NCI-H748 (cell line): ENCODE measurements at regions not wholly inside any gene's neighbourhood (a gene's known extent, or its start where the extent isn't known, plus 50 kb on each side); places are given as distances from the start of the nearest gene placed in this dataset.

Experiments used
- DNase-seq: peaks from one replicate; lab custom pipeline; 2025; ENCODE audit not compliant: unreplicated experiment; lab: John Stamatoyannopoulos, UW

DNA sequence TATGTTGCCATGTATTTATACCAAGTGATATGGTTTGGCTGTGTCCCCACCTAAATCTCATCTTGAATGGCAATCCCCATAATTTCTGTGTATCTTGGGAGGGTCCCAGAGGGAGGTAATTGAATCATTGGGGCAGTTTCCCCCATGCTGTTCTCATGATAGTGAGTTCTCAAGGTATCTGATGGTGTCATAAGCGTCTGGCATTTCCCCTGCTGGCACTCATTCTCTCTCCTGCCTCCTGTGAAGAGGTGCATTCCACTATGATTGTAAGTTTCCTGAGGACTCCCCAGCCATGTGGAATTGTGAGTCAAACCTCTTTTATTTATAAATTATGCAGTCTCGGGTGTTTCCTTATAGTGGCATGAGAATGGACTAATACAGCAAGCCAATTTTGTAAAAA lies 140.8 kb upstream of the ADAMTSL1 start:
- DNase-seq, result no peak

DNA sequence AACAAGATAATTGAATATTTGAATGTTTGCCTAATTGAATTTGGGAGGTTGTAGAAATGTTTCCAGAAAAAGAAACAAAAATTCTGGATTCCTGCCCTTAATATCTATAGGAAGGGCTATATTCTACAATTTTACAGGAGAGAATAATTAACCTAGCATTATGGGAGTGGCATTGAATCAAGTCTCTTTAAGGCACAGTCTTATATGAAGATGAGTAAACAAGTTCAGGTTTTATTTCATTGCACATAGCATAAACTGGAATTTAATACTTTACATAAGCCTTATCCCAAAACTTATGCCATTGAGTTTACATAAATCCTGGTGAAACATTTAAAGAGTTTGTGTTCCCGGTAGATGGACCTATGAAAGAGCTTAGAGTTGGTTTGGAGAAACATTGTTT lies 138.1 kb upstream of the ADAMTSL1 start:
- DNase-seq, result no peak

DNA sequence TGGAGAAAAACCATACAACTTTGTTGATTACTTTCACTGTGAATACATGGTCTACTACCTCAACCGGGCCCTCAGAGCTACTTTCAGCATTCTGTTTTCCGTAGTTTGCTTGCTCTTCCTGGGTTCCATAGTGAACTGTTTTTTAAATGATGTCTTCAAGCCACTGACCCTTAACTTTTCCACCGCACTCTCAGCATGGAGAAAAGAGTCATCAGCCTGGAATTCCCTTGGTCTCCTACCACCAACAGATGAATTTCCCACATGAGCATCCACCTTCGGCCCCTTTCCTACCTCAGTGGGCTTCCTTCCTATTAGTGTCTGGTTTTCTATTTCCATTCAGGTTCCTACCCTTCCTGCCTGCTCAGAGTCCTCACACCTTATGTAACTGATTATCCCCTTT lies 135.9 kb upstream of the ADAMTSL1 start:
- no peak for DNase-seq

DNA sequence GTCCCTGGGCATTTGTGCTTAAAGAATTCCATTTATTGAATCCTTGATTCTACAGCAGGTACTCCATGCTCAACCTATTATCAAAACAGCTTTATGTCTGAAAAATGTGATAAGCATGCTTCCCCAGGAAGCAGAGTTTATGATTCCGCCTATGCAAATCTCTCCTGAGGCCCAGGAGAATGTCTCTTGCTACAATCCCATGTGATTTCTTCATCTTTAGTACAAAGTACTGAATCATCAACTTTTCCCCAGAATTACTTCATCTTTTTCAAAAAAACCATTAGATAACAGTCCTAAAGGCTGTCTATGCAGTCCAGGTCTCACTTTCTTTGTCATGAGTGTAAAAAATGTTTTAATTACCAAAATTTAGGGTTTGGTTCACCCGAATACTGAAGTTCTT lies 130.2 kb upstream of the ADAMTSL1 start:
- no peak for DNase-seq

DNA sequence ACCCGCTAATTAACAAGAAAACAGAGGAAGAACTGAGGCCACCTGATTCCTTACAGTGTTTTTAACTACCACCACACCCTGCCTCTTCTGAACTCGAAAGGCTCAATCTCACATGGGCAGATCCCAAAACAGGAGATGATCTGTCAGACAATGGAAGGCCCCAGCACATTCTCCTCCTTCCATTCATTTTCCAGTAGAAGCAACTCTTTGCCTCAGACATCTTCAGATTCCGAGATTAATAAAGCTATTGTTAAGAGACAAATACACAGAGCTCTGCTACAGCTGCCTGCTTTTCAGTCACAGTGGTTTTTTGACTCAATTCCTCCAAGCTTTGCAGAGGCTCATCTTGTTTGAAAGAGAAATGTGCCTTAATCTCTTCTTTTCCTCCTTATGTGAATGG lies 127.2 kb upstream of the ADAMTSL1 start:
- DNase-seq, result no peak

DNA sequence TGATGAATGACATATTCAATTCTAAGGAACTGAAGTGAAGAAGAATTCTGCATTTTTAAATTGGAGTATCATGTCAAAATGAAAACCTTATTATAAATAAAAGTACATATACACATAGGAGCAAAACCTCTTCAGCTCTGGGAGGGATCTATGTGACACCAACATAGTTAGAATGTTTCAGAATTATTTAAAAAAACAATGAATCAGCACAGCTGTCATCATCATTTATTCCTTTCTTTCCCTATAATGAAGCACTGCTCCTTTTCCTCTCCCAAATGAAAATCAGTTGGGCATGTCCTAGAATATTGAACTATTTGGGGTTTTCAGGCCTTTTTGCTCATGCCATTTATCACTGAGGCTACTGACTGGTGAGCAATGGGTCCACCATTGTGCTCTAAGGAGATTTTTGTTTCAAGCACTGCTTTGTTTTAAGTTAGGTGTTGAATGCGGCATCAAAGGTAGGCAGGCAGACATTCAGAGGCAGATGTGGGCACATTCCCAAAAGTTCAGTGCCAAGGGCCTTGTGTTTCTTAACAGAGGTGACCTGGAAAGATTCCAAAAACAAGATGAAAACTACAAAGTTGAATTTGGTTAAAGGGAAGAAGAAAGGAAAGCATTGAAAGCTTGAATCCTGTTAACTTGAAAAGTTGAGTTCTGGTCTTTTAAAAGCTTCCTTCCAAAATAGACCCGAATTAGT lies 126.4 kb upstream of the ADAMTSL1 start:
- no peak for DNase-seq

DNA sequence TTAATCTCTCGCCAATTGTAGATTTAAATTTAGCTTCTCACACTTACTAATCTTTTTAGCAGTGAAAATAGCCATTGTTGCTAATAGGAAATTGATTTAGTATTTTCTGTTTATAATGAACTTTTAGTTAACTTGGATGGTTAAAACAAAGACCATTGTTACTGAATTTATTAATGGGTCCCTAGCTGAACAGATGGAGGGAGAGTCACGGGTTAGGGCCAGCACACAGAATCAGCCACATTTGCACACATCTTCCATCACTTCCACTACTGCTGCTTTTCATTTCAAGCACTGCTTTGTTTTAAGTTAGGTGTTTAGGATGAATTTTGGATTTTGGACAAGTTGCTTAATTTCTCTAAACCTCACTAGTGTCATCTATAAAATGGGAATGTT lies 125.9 kb upstream of the ADAMTSL1 start:
- no peak for DNase-seq

DNA sequence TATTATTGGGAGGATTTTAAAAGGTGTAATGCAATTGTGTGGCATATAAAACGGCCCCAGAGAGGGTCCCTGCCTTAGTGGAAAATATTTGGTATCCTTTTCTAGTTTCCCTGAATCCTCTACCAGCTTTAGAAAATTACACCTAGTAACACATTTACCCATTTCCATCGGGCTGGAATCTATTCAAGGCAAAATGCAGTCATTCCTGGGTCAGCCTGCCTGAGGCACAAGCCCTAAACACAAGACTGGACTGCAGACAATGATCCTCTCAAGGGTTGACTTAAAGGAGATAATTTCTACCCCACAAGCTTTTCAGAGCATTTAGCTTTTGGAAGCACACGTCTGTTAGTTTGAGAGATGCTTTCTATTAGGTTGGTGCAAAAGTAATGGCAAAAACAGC lies 124.4 kb upstream of the ADAMTSL1 start:
- no peak for DNase-seq

DNA sequence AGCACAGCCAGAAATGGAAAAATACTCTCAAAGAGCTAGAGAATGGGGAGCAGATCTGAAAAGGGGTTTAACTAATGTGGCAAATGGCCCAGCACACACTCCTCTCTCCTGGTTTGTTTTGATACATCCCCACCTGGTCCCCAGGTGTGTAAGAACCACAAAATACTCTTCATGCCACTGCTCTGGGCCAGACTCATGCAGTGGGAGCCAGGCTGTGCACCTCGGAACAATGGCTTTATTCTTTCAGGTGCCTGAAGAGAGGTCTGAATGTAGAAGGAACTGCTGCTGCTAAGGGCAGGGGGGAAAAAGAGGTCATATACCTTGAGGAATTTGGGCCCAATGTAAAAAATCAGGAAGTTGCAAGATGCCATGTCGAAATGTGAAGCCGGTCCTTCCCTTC lies 123.9 kb upstream of the ADAMTSL1 start:
- no peak for DNase-seq

DNA sequence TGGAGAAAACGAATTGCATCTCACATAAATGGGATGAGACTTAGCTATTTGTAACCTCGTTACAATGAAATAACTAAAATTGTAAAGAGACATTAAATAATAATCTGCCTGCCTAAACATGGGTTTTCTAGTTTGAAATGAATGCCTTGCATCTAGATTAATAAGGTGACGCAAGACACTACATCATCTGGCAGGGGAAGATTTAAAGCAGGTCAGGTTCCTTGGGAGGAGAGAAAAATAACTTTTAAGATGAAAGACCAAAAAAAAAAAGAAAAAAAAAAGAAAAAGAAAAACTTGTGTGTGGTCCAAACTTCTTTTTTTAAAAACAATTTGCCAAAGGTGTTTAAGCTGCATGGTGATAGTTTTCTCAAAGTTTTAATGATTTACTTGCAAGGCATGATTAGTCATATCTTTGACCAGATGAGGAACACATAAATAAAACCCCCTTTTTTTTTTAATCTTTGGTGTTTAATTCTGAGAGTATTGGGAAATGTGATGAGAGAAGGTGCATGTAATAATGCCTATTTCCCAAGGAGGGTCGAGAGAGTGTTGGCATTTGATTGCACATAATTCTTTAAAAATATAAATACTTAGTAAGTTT lies 122.9 kb upstream of the ADAMTSL1 start:
- no peak for DNase-seq

DNA sequence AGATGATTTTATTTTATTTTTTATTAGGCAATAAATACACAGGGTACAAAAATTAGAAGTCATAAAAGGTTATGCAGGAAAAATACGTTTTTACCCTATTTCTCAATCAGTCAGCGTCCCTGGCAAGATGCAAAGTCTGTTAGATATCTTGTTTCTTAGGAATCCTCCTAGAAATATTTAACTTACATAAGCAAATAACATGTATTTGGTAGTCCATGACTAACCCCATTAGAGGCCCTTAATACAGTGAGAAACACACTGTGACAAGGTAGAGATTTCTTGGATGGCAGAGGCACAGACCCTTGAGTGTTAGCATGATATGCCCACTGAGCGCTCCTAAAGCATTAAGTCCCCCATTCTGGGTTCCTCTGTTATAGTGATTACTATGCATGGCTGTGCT lies 121.2 kb upstream of the ADAMTSL1 start:
- DNase-seq, result no peak

DNA sequence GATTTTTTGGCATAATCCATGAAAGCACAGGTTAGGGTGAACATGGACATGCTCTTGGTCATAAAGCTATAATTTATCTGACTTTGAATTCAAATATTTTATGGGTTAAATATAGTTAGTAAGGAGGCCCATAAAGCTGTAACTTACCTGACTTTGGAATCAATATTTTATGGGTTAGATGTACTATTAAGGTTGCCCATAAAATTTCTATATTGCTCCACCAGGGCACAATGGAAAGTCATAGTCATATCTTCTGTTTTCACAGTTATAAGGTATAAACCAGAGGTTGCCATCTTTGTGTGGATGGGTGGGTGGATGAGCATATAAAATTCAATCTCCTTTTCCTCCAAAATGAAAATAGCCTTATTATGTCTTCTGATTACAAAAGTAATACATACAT lies 120.5 kb upstream of the ADAMTSL1 start:
- DNase-seq, result no peak

DNA sequence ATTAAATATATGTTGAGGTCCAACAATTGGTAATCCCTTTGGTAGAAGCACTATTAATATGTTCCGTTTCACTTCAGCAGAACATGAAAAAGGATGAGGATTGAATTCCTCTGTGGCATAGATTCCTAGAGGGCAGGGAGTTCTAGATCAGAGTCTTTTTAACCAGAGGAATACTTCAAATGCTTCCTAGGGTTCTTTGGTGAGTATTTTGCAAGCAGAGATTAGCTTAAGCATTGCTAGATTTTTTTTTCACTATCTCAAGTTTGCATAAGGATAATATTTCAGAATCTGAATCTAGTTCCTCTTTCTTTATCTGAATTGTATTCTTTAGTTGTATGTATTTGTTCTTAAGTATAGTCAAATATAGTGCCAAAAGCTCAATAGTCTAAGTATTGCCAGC lies 116.6 kb upstream of the ADAMTSL1 start:
- DNase-seq, result no peak

DNA sequence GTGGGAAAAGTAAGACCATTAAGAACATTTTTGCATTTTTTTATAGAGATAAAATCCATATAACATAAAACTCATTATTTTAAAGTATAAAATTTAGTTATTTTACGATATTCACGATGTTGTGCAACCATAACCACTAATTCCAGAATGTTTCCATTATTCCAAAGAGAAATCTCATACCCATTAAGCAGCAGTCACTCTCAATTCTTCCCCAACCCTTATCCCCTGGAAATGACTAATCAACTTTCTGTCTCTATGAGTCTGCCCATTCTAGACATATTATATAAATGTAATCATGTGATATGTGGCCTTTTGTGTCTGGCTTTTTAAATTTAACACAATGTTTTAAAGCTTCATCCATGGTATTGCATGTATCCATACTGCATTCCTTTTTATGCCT lies 115.6 kb upstream of the ADAMTSL1 start:
- no peak for DNase-seq

DNA sequence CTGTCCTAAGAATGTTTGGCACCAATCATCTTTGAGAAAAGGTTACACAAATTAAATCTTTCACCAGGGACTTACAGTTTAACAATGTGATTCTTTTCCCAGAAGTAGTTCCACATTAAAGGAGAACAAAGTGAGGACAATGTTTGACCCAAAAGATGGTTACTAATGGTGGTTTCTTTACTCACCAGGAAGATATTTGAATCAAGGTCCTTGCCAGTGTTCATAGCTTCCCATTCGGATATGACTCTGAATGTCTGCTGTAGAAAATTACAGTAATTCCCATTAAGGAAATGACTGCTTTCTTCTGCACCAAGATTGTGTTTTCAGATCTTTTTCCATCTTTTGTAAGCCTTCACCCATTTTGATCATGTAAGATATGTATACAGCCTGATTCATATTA lies 114.6 kb upstream of the ADAMTSL1 start:
- no peak for DNase-seq

DNA sequence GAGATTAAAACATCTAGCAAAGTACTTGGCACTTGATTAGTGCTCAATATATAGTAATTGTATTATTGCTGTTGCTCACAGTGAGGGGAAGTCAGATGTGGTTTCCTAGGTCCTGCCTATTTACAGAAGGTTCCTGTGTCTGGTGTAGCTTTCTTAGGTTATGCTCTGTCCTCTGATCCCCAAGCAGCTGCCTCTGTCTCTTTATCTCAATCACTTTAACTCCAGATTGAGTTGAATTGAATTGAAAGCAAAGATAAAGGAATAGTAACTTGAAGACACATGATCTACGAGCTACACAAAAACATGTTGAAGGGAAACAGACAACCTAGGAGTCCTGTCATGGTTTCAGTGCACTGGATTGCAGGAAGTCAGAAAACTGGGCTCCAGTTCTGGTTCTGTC lies 113.9 kb upstream of the ADAMTSL1 start:
- DNase-seq, result no peak

DNA sequence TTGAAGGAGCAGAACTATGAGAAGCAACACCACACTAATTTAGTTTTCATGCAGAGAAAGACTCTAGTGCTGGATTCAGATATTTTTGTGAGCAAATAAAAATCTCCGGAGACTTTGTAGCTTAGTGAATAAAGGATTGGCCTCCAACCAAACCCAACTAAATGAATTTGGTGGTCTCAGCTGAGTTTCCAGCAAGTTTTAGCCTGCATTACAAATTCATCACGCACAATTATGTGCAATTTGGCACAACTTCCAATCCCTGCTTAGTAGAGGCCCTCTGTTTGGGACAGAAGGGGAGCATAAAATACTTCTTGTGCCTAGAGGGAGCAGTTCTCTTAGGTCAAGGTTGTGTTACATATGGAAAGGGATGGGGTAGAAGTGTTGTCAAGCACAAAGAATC lies 112.3 kb upstream of the ADAMTSL1 start:
- DNase-seq, result no peak

DNA sequence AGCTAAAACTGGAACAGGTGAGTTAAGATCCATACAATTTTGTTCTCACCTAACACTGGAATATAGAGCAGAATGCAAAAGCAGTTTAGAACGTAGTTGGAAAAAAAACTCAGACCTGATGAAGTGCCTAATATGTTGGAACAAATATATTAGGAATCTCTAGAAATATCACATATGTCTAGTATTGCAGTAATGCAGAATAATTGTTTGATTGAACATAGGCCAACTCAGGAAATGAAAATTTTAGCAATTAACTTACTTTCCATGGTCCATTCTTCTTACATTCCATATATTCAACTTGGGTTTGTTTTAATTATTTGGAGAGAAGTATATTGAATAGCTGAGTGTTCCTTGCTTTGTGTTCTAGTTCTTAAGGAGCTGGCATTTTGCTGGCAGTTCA lies 111.8 kb upstream of the ADAMTSL1 start:
- DNase-seq, result no peak

DNA sequence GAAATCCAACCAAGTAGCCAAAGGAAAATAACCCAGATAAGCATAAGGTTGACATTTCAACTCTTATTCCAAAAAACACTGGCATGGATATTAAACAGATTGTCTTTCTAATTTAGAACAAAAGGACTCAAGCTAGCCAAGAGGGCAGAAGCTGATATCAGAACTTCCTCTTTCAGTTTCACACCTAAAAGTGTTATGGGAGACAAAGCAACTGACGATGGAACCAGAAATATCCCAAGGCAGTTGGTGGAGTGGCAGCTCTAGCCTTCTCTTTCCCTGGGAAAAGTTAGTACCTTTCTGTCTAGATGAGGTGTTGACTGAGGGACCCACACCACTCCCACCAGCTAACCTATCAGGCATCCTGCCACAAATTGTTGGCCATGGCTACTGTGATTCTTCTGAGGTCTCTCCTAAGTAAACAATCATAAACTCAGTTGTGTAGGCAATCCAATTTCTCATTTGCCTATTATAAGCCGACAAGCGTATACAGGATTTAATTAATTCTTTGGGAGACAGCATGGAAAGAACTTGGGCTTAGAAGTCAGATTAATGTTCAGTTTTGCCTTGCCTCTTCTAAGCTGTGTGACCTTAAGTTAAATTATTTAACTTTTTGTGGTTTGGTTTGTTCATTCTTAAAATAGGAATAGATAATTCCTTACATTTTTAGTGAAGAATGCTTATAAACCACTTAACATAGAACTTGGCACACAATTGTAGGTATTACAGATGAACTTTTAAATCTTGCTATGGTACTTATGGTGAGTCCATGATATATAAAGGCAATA lies 110.9 kb upstream of the ADAMTSL1 start:
- peak; percentile 23 for DNase-seq

DNA sequence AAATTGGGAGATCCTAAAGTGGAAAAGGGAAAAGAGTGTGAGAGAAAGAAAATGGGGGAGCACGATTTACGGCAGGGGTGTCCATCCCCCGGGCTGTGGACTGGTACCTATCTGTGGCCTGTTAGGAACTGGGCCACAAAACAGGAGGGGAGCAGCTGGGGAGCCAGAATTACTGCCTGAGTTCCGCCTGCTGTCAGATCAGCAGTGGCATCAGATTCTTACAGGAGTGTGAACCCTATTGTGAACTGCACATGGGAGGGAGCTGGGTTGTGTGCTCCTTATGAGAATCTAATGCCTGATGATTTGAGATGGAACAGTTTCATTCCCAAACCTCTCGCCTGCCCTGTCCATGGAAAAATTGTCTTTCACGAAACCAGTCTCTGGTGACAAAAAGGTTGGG lies 108.3 kb upstream of the ADAMTSL1 start:
- no peak for DNase-seq

DNA sequence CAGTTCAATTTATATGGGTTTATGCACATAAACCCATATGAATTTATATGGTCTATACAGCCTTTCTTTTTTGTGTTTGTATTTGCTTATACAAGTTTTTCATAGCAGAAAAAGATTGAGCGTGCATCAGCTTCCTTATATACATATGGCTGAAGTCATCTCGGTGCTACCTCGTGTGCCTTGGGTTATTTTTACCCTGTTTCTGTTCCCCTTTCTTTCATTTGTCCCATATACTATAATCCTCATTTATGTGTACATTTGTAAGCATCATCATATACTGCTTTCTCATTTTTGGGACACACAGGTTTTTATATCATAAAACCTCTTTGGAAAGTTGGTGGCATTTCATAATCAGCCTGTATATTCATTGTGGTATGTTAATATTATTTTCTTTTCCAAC lies 107.8 kb upstream of the ADAMTSL1 start:
- DNase-seq, result no peak

DNA sequence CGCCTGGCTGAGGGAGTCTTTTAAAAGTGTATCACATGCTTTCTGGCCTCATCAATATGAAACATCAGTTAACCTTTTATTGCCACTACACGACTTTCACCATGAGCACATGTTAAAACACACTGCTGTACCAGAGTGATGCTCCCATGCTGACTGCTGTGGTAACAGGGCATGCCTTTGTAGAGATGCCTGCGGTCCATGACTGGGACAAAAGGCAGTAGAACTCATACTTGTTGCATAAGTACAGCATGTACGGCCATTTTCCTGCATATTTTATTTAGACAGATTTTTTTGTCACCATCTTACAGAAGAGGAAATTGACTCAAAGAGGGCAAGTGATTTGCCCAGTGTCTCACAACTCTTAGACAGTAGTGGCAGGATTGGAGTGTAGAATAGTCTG lies 105.7 kb upstream of the ADAMTSL1 start:
- no peak for DNase-seq
